Fibroblast of pulmonary artery (primary cell): ENCODE measurements at regions not wholly inside any gene's neighbourhood (a gene's known extent, or its start where the extent isn't known, plus 50 kb on each side); places are given as distances from the start of the nearest gene placed in this dataset.
"Not testable (repeated sequence)": the region's sequence is repeated elsewhere in the genome, so short reads cannot be mapped to it uniquely, and the experiment has no call there.

Experiments used
- DNase-seq: peaks from one replicate; pipeline ENCODE4 v3.0.0-alpha.2; 2010; ENCODE audit warnings: low read depth
- H3K4me3 ChIP-seq: replicated peaks from 2 replicates; pipeline ENCODE4 v1.5.1; 2011; ENCODE audit warnings: low read depth, mild to moderate bottlenecking, control low read depth, low read length, moderate library complexity
- TF ChIP-seq, protein P1 (sequence below): IDR thresholded peaks from 2 replicates; pipeline ENCODE4 v1.5.1; 2011; ENCODE audit warnings: mild to moderate bottlenecking, control low read depth, low read length, inconsistent platforms; ENCODE audit errors: missing control alignments

DNA sequence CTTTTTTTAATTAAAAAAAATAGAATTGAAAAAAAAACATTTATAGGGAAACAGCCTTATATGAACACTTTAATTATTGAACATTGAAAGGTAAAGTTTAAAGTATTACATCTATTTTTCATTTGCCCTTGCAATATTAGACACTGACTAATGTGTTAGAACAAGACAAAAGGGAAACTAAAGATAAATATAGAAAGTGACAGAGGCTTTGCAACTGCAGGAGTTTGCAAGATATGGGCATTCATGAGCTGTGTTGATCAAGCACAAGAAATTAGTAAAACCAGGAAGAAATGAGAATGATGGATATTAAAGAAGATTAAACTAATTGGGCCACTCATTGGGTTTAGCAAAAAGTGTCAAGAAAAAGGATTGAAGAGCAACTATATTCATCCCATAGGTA lies 1097.7 kb upstream of the CELF4 start:
- DNase-seq: no peak
- no peak overlapping the region for H3K4me3 ChIP-seq
- TF ChIP-seq, protein P1, sequence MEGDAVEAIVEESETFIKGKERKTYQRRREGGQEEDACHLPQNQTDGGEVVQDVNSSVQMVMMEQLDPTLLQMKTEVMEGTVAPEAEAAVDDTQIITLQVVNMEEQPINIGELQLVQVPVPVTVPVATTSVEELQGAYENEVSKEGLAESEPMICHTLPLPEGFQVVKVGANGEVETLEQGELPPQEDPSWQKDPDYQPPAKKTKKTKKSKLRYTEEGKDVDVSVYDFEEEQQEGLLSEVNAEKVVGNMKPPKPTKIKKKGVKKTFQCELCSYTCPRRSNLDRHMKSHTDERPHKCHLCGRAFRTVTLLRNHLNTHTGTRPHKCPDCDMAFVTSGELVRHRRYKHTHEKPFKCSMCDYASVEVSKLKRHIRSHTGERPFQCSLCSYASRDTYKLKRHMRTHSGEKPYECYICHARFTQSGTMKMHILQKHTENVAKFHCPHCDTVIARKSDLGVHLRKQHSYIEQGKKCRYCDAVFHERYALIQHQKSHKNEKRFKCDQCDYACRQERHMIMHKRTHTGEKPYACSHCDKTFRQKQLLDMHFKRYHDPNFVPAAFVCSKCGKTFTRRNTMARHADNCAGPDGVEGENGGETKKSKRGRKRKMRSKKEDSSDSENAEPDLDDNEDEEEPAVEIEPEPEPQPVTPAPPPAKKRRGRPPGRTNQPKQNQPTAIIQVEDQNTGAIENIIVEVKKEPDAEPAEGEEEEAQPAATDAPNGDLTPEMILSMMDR: no peak

DNA sequence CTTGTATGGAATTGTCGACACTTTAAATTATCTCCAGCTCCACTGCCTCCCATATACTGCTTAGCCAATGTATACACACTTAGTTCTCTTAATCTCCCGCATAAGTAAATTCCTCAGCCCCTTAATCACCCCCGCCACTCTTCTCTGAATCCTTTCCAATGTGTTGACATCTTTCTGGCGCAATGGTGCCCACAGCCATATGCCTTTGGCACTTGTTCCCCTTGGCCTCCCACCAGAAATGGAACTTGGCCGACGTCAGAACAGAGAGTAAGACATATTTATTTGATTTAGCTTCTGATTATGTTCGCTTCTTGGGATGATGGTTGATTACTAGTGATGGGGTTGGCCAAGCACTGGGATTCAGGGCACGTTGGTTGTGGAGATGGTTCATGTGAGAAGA lies 1089.3 kb upstream of the CELF4 start:
- TF ChIP-seq, protein P1: no peak

DNA sequence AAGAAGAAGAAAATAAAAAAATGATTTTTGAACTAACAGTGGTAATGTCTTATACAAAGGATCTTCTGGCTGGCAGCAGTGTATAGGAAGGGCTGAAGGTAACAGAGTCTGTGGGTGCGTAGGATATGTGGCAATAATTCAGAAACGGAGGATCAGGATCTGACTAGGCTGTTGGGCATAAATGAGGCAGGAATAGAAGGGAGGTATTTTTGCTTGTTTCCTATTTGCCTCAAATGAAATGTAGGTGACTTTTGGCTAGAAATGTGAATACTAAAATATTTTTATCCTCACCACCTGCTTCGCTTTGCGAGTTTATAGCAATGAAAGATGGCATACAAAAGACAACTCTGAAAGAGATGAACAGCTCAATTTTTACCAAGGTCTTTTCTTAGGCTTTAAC lies 1086.1 kb upstream of the CELF4 start:
- H3K4me3 ChIP-seq: no peak overlapping the region
- DNase-seq: no peak
- TF ChIP-seq, protein P1: no peak

More for the DNA sequence above, 1089.3 kb upstream of the CELF4 start:
- H3K4me3 ChIP-seq: no peak overlapping the region
- DNase-seq: peak; percentile 1

DNA sequence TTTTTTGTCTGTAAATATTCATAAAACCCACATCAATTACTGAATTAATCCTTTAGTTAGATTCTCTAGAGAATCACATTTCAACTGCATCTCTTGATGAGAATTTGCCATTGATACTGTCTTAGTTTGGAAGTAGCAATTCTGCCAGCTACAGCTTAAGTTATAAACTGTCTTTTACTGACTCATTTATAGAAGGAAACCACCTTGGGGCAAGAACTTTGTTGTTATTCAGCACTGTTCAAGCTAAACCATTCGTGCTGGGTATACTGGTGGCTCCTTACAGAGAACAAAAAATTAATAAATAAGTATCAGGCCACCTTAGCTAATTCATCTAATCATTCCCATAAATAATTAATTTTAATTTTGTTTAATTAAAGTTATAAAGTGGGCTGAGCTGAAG lies 1082.6 kb upstream of the CELF4 start:
- no peak overlapping the region for H3K4me3 ChIP-seq
- TF ChIP-seq, protein P1: no peak
- no peak for DNase-seq

DNA sequence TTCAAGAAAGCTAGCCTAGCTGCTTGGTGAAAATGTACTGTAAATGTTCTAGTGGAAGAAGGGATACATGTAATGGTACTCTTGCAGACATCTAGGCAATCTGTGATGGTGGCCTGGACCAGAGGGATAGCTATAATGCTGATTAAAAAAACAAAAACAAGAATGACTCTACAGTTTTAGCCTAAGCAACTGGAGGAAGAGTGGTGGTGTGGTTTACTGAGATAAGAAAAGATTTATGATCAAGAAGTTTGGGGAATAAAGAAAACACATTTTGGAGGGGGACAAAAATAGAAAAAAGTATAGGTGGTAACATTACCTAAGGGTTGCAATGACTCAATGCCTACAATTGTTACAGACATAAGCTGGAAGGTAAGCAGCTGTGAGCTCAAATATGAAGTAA lies 1080.7 kb upstream of the CELF4 start:
- TF ChIP-seq, protein P1: no peak
- no peak for DNase-seq
- H3K4me3 ChIP-seq: no peak overlapping the region

DNA sequence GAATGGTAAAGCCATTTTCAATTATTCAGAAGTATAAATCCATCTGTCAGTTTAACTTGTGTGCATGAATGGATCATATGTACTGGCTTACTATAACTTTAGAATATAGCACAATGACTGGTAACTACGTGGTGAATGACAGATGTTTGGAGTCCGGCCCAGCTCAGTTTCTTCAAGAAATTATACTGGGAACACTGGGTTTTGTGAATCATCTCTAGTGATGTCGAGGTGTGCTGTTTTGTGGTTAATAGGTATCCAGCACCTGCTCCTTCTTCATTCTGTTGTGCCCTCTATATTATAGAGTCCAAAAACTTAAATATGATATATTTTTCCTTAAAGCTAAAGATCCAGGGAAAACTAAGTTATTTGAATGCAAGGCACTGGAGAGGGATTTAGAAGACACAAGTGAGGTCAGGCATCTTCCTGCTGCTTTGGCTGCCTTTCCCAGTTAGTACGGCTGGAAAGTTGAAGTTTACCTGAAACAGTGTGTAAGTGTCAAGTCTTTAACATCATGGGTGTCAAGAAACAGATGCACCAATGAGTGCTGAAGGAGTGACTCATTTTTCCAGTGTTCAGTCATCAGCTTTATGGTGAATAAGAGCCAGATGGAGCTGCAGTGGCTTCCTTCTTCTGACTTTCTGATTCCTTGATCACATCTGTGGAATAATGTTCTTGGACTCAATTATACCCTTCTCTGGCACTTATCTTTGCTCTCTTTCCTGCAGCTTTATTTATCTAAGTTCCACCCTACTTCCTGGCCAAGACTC lies 1079.5 kb upstream of the CELF4 start:
- no peak overlapping the region for H3K4me3 ChIP-seq
- TF ChIP-seq, protein P1: no peak
- no peak for DNase-seq

DNA sequence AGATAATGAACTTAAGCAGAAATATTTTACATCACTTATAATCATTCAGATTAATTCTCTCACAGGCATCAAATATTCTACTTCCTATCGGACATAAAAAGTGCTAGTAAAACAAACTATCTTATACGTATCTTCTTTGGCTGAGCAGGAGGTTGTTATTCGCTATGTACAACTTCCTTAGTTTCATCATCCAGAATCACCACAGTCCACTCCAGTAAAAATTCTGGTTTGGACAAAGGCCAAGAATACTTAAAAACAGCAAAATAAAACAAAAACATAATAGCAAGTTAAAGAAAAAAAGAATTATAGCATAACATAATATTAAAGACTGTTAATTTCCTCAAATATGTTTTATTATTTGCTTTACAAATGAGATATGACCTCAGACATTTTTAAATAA lies 1077.1 kb upstream of the CELF4 start:
- DNase-seq: no peak
- TF ChIP-seq, protein P1: no peak
- no peak overlapping the region for H3K4me3 ChIP-seq

DNA sequence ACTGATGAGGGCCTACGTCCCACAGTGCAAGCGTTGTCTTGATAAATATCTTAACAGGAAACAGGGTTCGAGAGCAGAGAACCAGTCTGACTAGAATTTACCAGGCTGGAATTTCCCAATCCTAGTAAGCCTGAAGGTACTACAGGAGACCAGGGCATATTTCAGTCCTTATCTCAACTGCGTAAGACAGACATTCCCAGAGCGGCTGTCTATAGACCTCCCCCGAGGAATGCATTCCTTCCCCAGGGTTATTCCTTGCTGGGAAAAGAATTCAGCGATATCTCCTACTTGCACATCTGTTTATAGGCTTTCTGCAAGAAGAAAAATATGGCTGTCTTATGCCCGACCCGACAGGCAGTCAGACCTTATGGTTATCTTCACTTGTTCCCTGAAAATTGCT lies 1074.1 kb upstream of the CELF4 start:
- DNase-seq, H3K4me3 ChIP-seq: not testable (repeated sequence)
